HG03175 (cell line): ENCODE measurements at regions not wholly inside any gene's neighbourhood (a gene's known extent, or its start where the extent isn't known, plus 50 kb on each side); places are given as distances from the start of the nearest gene placed in this dataset.
"Not testable (repeated sequence)": the region's sequence is repeated elsewhere in the genome, so short reads cannot be mapped to it uniquely, and the experiment has no call there.

Experiments used
- ATAC-seq: cut with Tn5 transposase; IDR thresholded peaks from one replicate; pipeline ENCODE4 v1.9.1; 2021; ENCODE audit warnings: mild to moderate bottlenecking, moderate library complexity; ENCODE audit not compliant: unreplicated experiment

- ATAC-seq, result no peak
Observed at GRCh38 chr2:210730672-210731071, 174.3 kb downstream of the CPS1 start.

GRCh38 chr2:210746826-210747225, 190.4 kb downstream of the CPS1 start:
- not testable (repeated sequence) for ATAC-seq

- ATAC-seq, result no peak
Observed at GRCh38 chr2:210752532-210752931, 196.1 kb downstream of the CPS1 start.

GRCh38 chr2:210753386-210753785, 197.0 kb downstream of the CPS1 start:
- no peak for ATAC-seq

- ATAC-seq, result no peak
Observed at GRCh38 chr2:210756855-210757254, 200.5 kb downstream of the CPS1 start.

GRCh38 chr2:210762604-210763588, 206.5 kb downstream of the CPS1 start:
- ATAC-seq, result no peak

GRCh38 chr2:210768329-210768910, 212.0 kb downstream of the CPS1 start:
- no peak for ATAC-seq

GRCh38 chr2:210776756-210777155, 220.4 kb downstream of the CPS1 start:
- ATAC-seq, result no peak

- ATAC-seq, result no peak
Observed at GRCh38 chr2:210782222-210782621, 225.8 kb downstream of the CPS1 start.

- not testable (repeated sequence) for ATAC-seq
Observed at GRCh38 chr2:210787831-210788230, 231.4 kb downstream of the CPS1 start.

- no peak for ATAC-seq
Observed at GRCh38 chr2:210792000-210792399, 235.6 kb downstream of the CPS1 start.

- no peak for ATAC-seq
Observed at GRCh38 chr2:210795506-210795905, 239.1 kb downstream of the CPS1 start.

- no peak for ATAC-seq
Observed at GRCh38 chr2:210798180-210798579, 241.8 kb downstream of the CPS1 start.

GRCh38 chr2:210814251-210815025, 258.0 kb downstream of the CPS1 start:
- ATAC-seq, result no peak

- no peak for ATAC-seq
Observed at GRCh38 chr2:210816769-210817168, 260.4 kb downstream of the CPS1 start.

- no peak for ATAC-seq
Observed at GRCh38 chr2:210818473-210818872, 262.1 kb downstream of the CPS1 start.

- ATAC-seq, result no peak
Observed at GRCh38 chr2:210833403-210833802, 277.0 kb downstream of the CPS1 start.

- ATAC-seq, result no peak
Observed at GRCh38 chr2:210839034-210839433, 282.6 kb downstream of the CPS1 start.

GRCh38 chr2:210839450-210839849, 283.1 kb downstream of the CPS1 start:
- no peak for ATAC-seq

GRCh38 chr2:210842896-210843295, 286.5 kb downstream of the CPS1 start:
- no peak for ATAC-seq

- ATAC-seq, result no peak
Observed at GRCh38 chr2:210844016-210844415, 287.6 kb downstream of the CPS1 start.
